Fibroblast of lung (primary cell): ENCODE measurements at regions not wholly inside any gene's neighbourhood (a gene's known extent, or its start where the extent isn't known, plus 50 kb on each side); places are given as distances from the start of the nearest gene placed in this dataset.

Experiments
- CTCF ChIP-seq, 2 donors: IDR thresholded peaks in 1 of 2; conservative IDR thresholded peaks in 1 of 2; 1 replicate in 1 of 2; 2 replicates in 1 of 2; pipeline ENCODE4 v1.5.1; 2011 to 2012; ENCODE audit warnings: low read length in 2 of 2, control low read depth in 1 of 2, inconsistent platforms in 1 of 2, low read depth in 1 of 2, mild to moderate bottlenecking in 1 of 2
- EZH2 ChIP-seq: IDR thresholded peaks from 2 replicates; pipeline ENCODE4 v1.5.1; 2012; ENCODE audit warnings: low read length, control low read depth, mild to moderate bottlenecking; ENCODE audit errors: missing control alignments

- TF ChIP-seq CTCF (conservative IDR thresholded peaks at IDR 0.05 in 1 of 2, IDR thresholded peaks at IDR 0.05 in 1 of 2; ENCODE audit: low read depth in 1 of 2, low read length in 2 of 2) (no peak), EZH2 (no peak)
Observed at GRCh38 chr15:61584410-61584809, 355.3 kb upstream of the RORA start.
